HepG2 (cell line): ENCODE measurements at regions not wholly inside any gene's neighbourhood (a gene's known extent, or its start where the extent isn't known, plus 50 kb on each side); places are given as distances from the start of the nearest gene placed in this dataset.

Experiments used
- ATAC-seq: fragments of 200-7000 bp; cut with Tn5 transposase; 3 replicates; pipeline ENCODE4 v1.9.1; 2020; ENCODE audit warnings: mild to moderate bottlenecking, moderate library complexity
- BruUV-seq: library from RNA; stranded (reverse); fragments of 400-500 nt; replicated peaks from 2 replicates; lab custom pipeline; 2021; lab: Mats Ljungman, UMichigan
- CTCF ChIA-PET: fragments of 300-600 bp; formaldehyde crosslinking; extraction: SDS; loops from one replicate; lab custom pipeline; 2021; ENCODE audit warnings: low total read pairs, inconsistent platforms, low intra/inter-chr PET ratio; lab: Yijun Ruan, JAX
- POLR2A ChIA-PET: fragments of 350-600 bp; sonication (Branson Sonifier 250); formaldehyde crosslinking; loops from one replicate; lab custom pipeline; 2020; ENCODE audit warnings: antibody characterized with exemption, inconsistent platforms; lab: Yijun Ruan, JAX
- DNase-seq: peaks from one replicate; pipeline ENCODE4 v3.0.0-alpha.2; 2015; ENCODE audit warnings: low spot score
- FAIRE-seq: peaks from 3 replicates; lab custom pipeline; 2011; peaks lifted over from hg19 to GRCh38; lab: Jason Lieb, UNC
- H2AFZ ChIP-seq: one replicate; pipeline ENCODE4 v1.6.1; 2011; ENCODE audit warnings: low read length, inconsistent platforms
- H3K27ac ChIP-seq: fragments of 300-600 bp; 3 replicates; pipeline ENCODE4 v1.8.0; 2011; ENCODE audit warnings: mixed run types, mild to moderate bottlenecking, mixed read lengths, low read length, inconsistent platforms; ENCODE audit not compliant: insufficient read depth; ENCODE audit errors: extremely low read length
- H3K27me3 ChIP-seq, 2 experiments: fragments of 200-600 bp in 1 of 2; 2 replicates in 1 of 2; 3 replicates in 1 of 2; pipeline versions ENCODE4 v1.6.0 to v1.8.0; 2011; ENCODE audit warnings: low read length in 2 of 2, mild to moderate bottlenecking in 2 of 2, moderate library complexity in 2 of 2, inconsistent platforms in 1 of 2; ENCODE audit not compliant: insufficient read depth in 2 of 2, control insufficient read depth in 1 of 2
- H3K36me3 ChIP-seq, 2 experiments: fragments of 200-600 bp in 1 of 2; replicated peaks in 1 of 2; 2 replicates in 1 of 2; 3 replicates in 1 of 2; pipeline versions ENCODE4 v1.5.1 to v1.8.0; 2011; ENCODE audit warnings: low read length in 2 of 2, inconsistent platforms in 1 of 2; ENCODE audit not compliant: insufficient read depth in 2 of 2, control insufficient read depth in 1 of 2
- H3K4me1 ChIP-seq: 2 replicates; pipeline ENCODE4 v1.5.1; 2012; ENCODE audit warnings: low read length, inconsistent platforms; ENCODE audit not compliant: insufficient read depth
- H3K4me2 ChIP-seq: 2 replicates; pipeline ENCODE4 v1.6.0; 2011; ENCODE audit warnings: low read depth, low read length, inconsistent platforms
- H3K4me3 ChIP-seq, 3 experiments: fragments of 200-600 bp in 1 of 3; sonication (generic), shearing (Covaris generic) in 1 of 3; replicated peaks in 1 of 3; 2 replicates each; pipeline ENCODE4 v1.5.1; 2011 to 2016; ENCODE audit warnings: low read length in 3 of 3, inconsistent platforms in 2 of 3, low read depth in 2 of 3, mild to moderate bottlenecking in 2 of 3, control low read depth in 1 of 3, mixed read lengths in 1 of 3; ENCODE audit not compliant: insufficient read depth in 1 of 3
- H3K79me2 ChIP-seq: one replicate; pipeline ENCODE4 v1.6.1; 2011; ENCODE audit warnings: low read length, inconsistent platforms; ENCODE audit not compliant: insufficient read depth
- H3K9ac ChIP-seq: 2 replicates; pipeline ENCODE4 v1.6.0; 2011; ENCODE audit warnings: mild to moderate bottlenecking, low read depth, low read length, inconsistent platforms; ENCODE audit not compliant: insufficient read depth
- H3K9me3 ChIP-seq: 2 replicates; pipeline ENCODE4 v1.5.1; 2012; ENCODE audit warnings: mild to moderate bottlenecking, low read length
- H4K20me1 ChIP-seq: 2 replicates; pipeline ENCODE4 v1.6.0; 2011; ENCODE audit warnings: inconsistent platforms, mild to moderate bottlenecking, low read length, moderate library complexity; ENCODE audit not compliant: insufficient read depth
- AGO2 ChIP-seq: fragments of 200-400 bp; formaldehyde crosslinking; optimal IDR thresholded peaks from 2 replicates; pipeline ENCODE3; 2017; ENCODE audit warnings: mild to moderate bottlenecking, low read depth, low read length, moderate library complexity
- JUND ChIP-seq: sonication (generic); formaldehyde crosslinking; IDR thresholded peaks from 2 replicates; pipeline ENCODE4 v1.8.0; 2022; ENCODE audit warnings: mild to moderate bottlenecking, missing genetic modification reagents
- PCBP2 ChIP-seq: fragments of 200-400 bp; formaldehyde crosslinking; optimal IDR thresholded peaks from 2 replicates; pipeline ENCODE3; 2018; ENCODE audit warnings: low read length, low read depth; ENCODE audit not compliant: poor library complexity, severe bottlenecking
- SAP130 ChIP-seq: IDR thresholded peaks from 2 replicates; pipeline ENCODE4 v1.6.1; 2016; ENCODE audit warnings: low read depth
- SP2 ChIP-seq: sonication (generic); formaldehyde crosslinking; IDR thresholded peaks from 2 replicates; pipeline ENCODE4 v1.5.1; 2020; ENCODE audit warnings: mild to moderate bottlenecking, missing genetic modification reagents
- ZNF468 ChIP-seq: sonication (generic); formaldehyde crosslinking; IDR thresholded peaks from 2 replicates; pipeline ENCODE4 v1.8.0; 2022; ENCODE audit warnings: mild to moderate bottlenecking, moderate library complexity, missing genetic modification reagents
- ZNF629 ChIP-seq: sonication (generic); formaldehyde crosslinking; conservative IDR thresholded peaks from 2 replicates; pipeline ENCODE4 v1.5.0; 2020; ENCODE audit warnings: missing genetic modification reagents
- ZNF746 ChIP-seq: sonication (generic); formaldehyde crosslinking; IDR thresholded peaks from 2 replicates; pipeline ENCODE4 v1.8.0; 2022; ENCODE audit warnings: mild to moderate bottlenecking, missing genetic modification reagents
- ZSCAN30 ChIP-seq: sonication (generic); formaldehyde crosslinking; IDR thresholded peaks from 2 replicates; pipeline ENCODE4 v1.5.0; 2020; ENCODE audit warnings: mild to moderate bottlenecking, missing genetic modification reagents
- WGBS: methylation state at CpG from one replicate; pipeline ENCODE4 v1.1.6; 2017; ENCODE audit warnings: low lambda C conversion rate; 5-methylcytosine and 5-hydroxymethylcytosine counted together
- in situ Hi-C: cut with HindIII; loops from 2 replicates; pipeline ENCODE4 v1.10.0; 2017; ENCODE audit warnings: low pct_unique_long_range_greater_than_20kb; ENCODE audit not compliant: extremely low pct_ligation_motif_present
- intact Hi-C: fragments of 100-400 bp; cut with micrococcal nuclease; formaldehyde crosslinking; loops from one replicate; pipeline ENCODE4 v1.10.0; 2022; ENCODE audit not compliant: unreplicated experiment
- TF ChIP-seq, protein P1 (sequence below): IDR thresholded peaks from 2 replicates; pipeline ENCODE4 v1.4.0; 2020; ENCODE audit warnings: mild to moderate bottlenecking, missing genetic modification reagents
- TF ChIP-seq, protein P2 (sequence below), 2 experiments: sonication (generic) in 1 of 2; formaldehyde crosslinking in 1 of 2; IDR thresholded peaks; 2 replicates each; pipeline versions ENCODE4 v1.6.1 to v1.9.0; 2014 to 2022; ENCODE audit warnings: antibody characterized with exemption in 1 of 2, borderline replicate concordance in 1 of 2, inconsistent platforms in 1 of 2, low read depth in 1 of 2, missing genetic modification reagents in 1 of 2

DNA sequence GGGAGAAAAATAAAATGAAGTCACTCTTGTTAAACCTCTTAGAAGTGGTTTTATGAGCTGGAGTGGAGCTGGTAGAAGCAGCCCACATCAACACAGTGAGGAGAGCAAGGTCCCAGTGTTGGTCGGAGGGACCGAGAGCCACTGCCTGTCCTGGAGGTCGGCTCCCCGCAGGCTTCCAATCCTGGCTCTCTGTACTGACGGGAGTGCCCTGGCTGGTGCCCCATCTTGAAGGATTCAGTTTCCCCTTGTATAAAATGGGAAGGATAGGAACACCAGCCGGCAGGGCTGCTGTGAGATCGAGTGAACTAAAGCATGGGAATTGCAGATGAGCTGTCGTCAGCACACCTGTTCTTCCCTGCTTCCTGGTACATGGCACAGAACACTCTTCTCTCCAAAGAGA lies 104.3 kb upstream of the ID2 start (continued):
- TF ChIP-seq SP2 (CRISPR knock-in tag) (no peak), JUND (CRISPR knock-in tag) (no peak)

GRCh38 chr2:8578335-8579244 lies 103.3 kb upstream of the ID2 start:
- POLR2A ChIA-PET, result interaction anchor here (1.6 kb wide), 1 partner anchor 103 kb away, joined by 7 read pairs; the partner anchor contains the start of gene ID2
- no peak for TF ChIP-seq ZNF629 (CRISPR knock-in tag)
- TF ChIP-seq, protein P1, sequence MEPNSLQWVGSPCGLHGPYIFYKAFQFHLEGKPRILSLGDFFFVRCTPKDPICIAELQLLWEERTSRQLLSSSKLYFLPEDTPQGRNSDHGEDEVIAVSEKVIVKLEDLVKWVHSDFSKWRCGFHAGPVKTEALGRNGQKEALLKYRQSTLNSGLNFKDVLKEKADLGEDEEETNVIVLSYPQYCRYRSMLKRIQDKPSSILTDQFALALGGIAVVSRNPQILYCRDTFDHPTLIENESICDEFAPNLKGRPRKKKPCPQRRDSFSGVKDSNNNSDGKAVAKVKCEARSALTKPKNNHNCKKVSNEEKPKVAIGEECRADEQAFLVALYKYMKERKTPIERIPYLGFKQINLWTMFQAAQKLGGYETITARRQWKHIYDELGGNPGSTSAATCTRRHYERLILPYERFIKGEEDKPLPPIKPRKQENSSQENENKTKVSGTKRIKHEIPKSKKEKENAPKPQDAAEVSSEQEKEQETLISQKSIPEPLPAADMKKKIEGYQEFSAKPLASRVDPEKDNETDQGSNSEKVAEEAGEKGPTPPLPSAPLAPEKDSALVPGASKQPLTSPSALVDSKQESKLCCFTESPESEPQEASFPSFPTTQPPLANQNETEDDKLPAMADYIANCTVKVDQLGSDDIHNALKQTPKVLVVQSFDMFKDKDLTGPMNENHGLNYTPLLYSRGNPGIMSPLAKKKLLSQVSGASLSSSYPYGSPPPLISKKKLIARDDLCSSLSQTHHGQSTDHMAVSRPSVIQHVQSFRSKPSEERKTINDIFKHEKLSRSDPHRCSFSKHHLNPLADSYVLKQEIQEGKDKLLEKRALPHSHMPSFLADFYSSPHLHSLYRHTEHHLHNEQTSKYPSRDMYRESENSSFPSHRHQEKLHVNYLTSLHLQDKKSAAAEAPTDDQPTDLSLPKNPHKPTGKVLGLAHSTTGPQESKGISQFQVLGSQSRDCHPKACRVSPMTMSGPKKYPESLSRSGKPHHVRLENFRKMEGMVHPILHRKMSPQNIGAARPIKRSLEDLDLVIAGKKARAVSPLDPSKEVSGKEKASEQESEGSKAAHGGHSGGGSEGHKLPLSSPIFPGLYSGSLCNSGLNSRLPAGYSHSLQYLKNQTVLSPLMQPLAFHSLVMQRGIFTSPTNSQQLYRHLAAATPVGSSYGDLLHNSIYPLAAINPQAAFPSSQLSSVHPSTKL (CRISPR knock-in tag), result no peak
- TF ChIP-seq ZNF746 (CRISPR knock-in tag), result no peak
- TF ChIP-seq SAP130 (CRISPR knock-in tag), result no peak
- TF ChIP-seq, protein P2, sequence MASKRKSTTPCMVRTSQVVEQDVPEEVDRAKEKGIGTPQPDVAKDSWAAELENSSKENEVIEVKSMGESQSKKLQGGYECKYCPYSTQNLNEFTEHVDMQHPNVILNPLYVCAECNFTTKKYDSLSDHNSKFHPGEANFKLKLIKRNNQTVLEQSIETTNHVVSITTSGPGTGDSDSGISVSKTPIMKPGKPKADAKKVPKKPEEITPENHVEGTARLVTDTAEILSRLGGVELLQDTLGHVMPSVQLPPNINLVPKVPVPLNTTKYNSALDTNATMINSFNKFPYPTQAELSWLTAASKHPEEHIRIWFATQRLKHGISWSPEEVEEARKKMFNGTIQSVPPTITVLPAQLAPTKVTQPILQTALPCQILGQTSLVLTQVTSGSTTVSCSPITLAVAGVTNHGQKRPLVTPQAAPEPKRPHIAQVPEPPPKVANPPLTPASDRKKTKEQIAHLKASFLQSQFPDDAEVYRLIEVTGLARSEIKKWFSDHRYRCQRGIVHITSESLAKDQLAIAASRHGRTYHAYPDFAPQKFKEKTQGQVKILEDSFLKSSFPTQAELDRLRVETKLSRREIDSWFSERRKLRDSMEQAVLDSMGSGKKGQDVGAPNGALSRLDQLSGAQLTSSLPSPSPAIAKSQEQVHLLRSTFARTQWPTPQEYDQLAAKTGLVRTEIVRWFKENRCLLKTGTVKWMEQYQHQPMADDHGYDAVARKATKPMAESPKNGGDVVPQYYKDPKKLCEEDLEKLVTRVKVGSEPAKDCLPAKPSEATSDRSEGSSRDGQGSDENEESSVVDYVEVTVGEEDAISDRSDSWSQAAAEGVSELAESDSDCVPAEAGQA (IDR thresholded peaks at IDR 0.05; ENCODE audit: low read depth), result no peak
- TF ChIP-seq, protein P2 (CRISPR knock-in tag; IDR thresholded peaks at IDR 0.05; ENCODE audit: borderline replicate concordance), result no peak
- no peak for TF ChIP-seq ZNF468 (CRISPR knock-in tag)
- TF ChIP-seq AGO2, result no peak
- TF ChIP-seq PCBP2, result no peak
- TF ChIP-seq ZSCAN30 (CRISPR knock-in tag), result no peak

More at GRCh38 chr2:8578335-8579244, 103.3 kb upstream of the ID2 start:
- WGBS, result 81% methylated on average over 19 of the region's 19 CpGs
- H3K4me1 ChIP-seq, result peaks cover 90% of the 10 kb centered on the region
- BruUV-seq, result no TSS peak
- no peak for DNase-seq
- in situ Hi-C loops, result no loop called here
- ATAC-seq, result no peak
- CTCF ChIA-PET, result no interaction called here
- no peaks in the 10 kb centered on the region for H3K36me3 ChIP-seq
- H4K20me1 ChIP-seq, result no peaks in the 10 kb centered on the region
- no peak overlapping the region for H2AFZ ChIP-seq
- H3K4me3 ChIP-seq, result no peak overlapping the region
- no peak overlapping the region for H3K4me2 ChIP-seq
- no peak overlapping the region for H3K9ac ChIP-seq
- H3K79me2 ChIP-seq, result no peaks in the 10 kb centered on the region
- intact Hi-C loops, result no loop called here
- H3K27me3 ChIP-seq, result no peaks in the 10 kb centered on the region; a peak in 1 of 5 replicates
- FAIRE-seq, result no peak
- no peak overlapping the region for H3K27ac ChIP-seq
- no peaks in the 10 kb centered on the region for H3K9me3 ChIP-seq
